NCI-H526 treated with DMSO at 0.1 percent for 48 hours (cell line): ENCODE measurements at regions not wholly inside any gene's neighbourhood (a gene's known extent, or its start where the extent isn't known, plus 50 kb on each side); places are given as distances from the start of the nearest gene placed in this dataset.

Source experiments
- DNase-seq: peaks from one replicate; lab custom pipeline; 2025; lab: John Stamatoyannopoulos, UW

- DNase-seq, result no peak
These were observed 1152.0 kb downstream of the SORCS3 start for GRCh38 chr10:105793071-105793470.

- DNase-seq, result no peak
These were observed 1144.6 kb downstream of the SORCS3 start for GRCh38 chr10:105785721-105786120.

GRCh38 chr10:105783936-105784483 is 1142.9 kb downstream of the SORCS3 start:
- DNase-seq, result no peak

- no peak for DNase-seq
These were observed 1133.8 kb downstream of the SORCS3 start for GRCh38 chr10:105774881-105775280.

- no peak for DNase-seq
These were observed 1133.3 kb downstream of the SORCS3 start for GRCh38 chr10:105774351-105774750.

- DNase-seq, result no peak
These were observed 1129.6 kb downstream of the SORCS3 start for GRCh38 chr10:105770524-105771212.

- DNase-seq, result no peak
These were observed 1128.4 kb downstream of the SORCS3 start for GRCh38 chr10:105769248-105770184.

- DNase-seq, result no peak
These were observed 1122.5 kb downstream of the SORCS3 start for GRCh38 chr10:105763611-105764010.

- no peak for DNase-seq
These were observed 1120.6 kb downstream of the SORCS3 start for GRCh38 chr10:105761576-105762260.

- DNase-seq, result no peak
These were observed 1118.6 kb downstream of the SORCS3 start for GRCh38 chr10:105759669-105760068.

- DNase-seq, result no peak
These were observed 1117.3 kb downstream of the SORCS3 start for GRCh38 chr10:105758209-105758998.

GRCh38 chr10:105757302-105757701 is 1116.2 kb downstream of the SORCS3 start:
- no peak for DNase-seq

GRCh38 chr10:105756386-105756785 is 1115.3 kb downstream of the SORCS3 start:
- DNase-seq, result no peak

GRCh38 chr10:105751688-105752087 is 1110.6 kb downstream of the SORCS3 start:
- no peak for DNase-seq

- DNase-seq, result no peak
These were observed 1104.6 kb downstream of the SORCS3 start for GRCh38 chr10:105745596-105746148.

- no peak for DNase-seq
These were observed 1102.4 kb downstream of the SORCS3 start for GRCh38 chr10:105743343-105744056.

- no peak for DNase-seq
These were observed 1101.8 kb downstream of the SORCS3 start for GRCh38 chr10:105742923-105743322.

GRCh38 chr10:105742184-105742583 is 1101.1 kb downstream of the SORCS3 start:
- no peak for DNase-seq

- no peak for DNase-seq
These were observed 1093.4 kb downstream of the SORCS3 start for GRCh38 chr10:105734479-105734878.

GRCh38 chr10:105733924-105734323 is 1092.8 kb downstream of the SORCS3 start:
- no peak for DNase-seq
